ENCODE measurements at regions not wholly inside any gene's neighbourhood (a gene's known extent, or its start where the extent isn't known, plus 50 kb on each side); places are given as distances from the start of the nearest gene placed in this dataset.

DNA sequence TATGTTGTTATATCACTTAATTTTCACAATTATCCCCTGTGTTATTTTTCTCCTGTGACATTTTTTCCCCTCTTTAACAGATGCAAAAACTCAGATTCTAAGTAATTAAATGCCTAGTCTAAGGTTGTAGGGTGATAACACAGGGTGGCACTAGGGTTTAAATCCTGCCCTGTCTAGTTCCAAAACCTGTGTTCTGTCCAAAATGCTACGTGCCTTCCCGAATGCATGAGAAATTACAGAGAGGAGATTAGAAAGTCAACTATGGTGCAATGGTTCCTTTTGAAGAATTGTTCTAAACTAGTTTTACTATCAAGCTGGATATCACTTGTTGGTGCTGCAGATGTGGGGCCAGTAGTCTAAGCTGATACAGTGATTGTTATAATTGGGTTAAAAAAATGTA is 108.0 kb downstream of the DIPK2A start:
- DNase-seq: no peak

DNA sequence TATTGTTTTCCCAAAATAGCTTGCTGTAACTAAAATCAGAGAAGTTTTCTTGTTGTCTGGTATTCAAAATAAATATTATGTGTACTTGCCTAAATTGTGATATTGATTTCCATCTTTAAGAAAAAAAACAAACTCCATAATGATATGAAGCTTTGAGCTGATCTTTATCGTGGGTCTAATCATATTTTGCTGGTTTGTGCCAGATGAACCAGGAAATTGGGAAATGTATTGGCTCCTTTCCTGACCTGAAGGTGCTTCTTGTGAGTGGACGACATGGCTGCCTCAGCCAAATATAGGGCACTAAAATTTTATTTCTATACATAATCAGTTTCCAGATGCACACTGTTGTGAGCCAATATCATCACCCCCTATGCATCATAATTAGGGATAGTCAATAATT is 113.3 kb downstream of the DIPK2A start:
- DNase-seq: no peak

GRCh38 chr3:144085964-144086363 is 114.3 kb downstream of the DIPK2A start:
- DNase-seq: peak; percentile 70

DNA sequence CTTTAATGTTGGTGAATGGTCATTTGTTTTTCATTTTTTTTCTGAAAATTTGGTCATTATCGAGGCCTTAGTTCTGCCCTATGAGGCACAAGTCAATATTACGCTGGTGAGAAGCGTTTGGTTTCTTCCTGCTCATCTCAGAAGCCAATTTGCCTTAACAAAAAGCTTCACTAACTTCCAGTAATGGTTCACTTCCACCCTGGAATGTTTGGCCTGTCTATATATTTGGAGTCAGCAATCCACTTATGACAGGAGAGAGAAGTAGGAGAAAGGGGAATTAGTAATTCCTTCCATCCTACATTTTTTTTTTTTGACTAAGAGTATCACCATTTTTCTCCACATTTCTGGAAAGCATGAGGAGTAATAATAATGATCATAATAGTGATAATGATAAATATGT is 124.4 kb downstream of the DIPK2A start:
- no peak for DNase-seq

DNA sequence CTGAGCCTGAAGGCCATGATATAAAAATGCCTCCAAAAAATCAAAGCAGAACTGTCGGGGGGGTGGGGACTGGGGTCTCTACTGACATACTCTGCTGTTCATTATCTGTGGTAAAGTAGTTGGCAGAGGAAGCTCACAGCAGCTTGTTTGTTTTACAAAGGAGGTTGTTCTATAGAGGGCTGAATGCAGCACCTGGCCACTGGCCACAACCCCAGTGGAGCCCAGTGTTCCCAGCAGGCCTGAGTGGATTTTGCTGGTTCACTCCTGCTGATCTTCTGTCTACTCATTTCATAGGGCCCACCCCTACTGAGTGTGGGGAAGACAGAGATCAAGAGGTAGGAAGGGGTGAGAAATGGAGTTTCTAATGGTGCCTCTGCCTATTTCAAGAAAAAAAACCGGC is 125.5 kb downstream of the DIPK2A start:
- DNase-seq: no peak

- no peak for DNase-seq
Observed at GRCh38 chr3:144098691-144099090, 127.1 kb downstream of the DIPK2A start.

- DNase-seq: peak; percentile 50
Observed at GRCh38 chr3:144102421-144102820, 130.8 kb downstream of the DIPK2A start.

- DNase-seq: no peak
Observed at GRCh38 chr3:144104186-144104585, 132.6 kb downstream of the DIPK2A start.

DNA sequence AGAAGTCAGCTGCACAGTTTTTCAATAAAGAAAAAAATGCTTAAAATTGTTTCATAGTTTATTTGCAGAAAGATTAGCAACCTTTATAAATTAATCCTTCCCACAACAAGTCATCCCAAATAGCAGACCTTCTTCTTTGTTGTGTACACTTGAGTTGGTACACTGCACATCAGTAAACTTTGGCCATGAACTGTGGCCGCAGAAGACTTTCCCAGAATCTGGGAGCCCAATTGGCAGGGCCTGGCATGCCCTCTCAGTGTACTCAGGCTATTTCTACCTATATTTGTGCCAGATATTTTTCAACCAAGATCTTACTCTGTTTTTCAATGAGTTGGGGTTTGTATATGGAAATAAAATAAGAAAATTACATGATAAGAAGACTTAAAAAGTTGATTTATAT is 133.1 kb downstream of the DIPK2A start:
- no peak for DNase-seq

DNA sequence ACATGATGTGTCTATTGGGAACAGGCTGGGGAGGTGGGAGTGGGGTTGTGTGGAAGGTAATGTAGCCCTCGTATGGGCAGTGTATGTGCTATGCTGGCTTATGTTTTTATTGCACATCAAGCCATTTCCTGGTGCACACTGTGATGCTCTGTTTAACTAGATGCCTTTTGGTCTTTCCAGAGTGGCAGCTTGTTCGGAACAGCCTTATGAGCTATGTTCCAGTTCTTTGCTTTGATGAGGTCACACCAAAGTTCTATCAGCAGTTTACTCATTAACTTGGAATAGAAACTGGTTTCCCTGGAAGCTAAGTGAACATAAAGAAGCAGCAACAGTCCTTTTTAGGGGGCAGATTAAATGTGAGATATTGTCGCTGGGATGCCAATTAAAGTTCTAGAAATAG is 133.9 kb downstream of the DIPK2A start:
- DNase-seq: no peak

DNA sequence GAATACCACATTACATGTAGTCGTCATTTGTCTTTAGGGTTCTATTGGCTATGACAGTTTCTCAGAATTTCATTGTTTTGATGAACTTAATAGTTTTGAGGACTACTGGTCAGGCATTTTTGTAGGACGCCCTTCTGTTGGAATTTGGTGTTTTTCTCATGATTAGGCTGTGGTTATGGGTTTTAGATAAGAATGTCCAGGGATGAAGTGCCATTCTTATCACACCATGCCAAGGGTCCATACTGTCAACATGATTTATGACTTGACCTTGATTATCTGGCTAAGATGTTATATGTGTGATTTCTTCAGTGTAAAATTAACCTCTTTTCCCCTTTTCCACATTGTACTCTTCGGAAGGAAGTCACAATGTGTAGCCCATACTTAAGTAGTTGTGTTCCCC is 135.3 kb downstream of the DIPK2A start:
- no peak for DNase-seq

- DNase-seq: no peak
Observed at GRCh38 chr3:144107923-144108322, 136.3 kb downstream of the DIPK2A start.

GRCh38 chr3:144109944-144110343 is 138.3 kb downstream of the DIPK2A start:
- DNase-seq: no peak

DNA sequence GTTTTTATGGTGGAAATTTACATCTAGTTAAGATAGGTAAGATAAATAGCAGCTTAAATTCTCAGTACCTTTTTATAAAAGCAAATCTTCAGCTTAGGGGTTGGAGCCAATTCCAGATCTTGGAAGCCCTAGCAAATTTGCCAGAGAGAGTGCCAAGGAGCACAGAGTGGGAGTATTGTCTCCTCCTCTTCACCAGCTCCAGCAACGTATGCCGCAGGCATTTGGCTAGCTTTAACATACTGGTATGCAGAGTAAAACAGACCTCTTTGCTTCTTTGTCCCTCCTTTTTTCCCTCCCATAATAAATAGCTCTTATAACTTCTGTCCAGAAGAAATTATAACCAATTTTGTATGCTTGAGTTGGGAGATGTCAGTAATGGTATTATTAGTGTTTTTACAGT is 140.4 kb downstream of the DIPK2A start:
- DNase-seq: no peak

DNA sequence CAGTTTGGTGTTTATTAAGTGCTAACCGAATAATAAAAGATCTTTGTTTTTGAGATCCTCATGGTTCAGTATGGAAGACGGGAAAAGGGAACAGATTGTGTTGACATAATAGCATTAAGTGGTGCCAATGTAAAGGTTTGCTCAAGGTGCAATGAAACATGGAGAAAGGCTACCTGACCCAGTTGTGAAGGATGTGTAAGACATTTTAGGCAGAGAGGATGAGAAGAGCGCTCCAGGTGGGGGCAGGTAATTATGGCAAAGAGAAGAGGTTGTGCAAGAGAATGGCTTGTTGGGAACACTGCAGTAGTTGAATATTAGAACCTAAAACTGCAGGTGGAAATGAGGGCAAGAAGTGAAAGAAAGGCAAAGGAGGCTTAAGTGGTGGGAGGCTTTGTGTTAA is 140.8 kb downstream of the DIPK2A start:
- DNase-seq: no peak

- no peak for DNase-seq
Observed at GRCh38 chr3:144114767-144115166, 143.1 kb downstream of the DIPK2A start.

DNA sequence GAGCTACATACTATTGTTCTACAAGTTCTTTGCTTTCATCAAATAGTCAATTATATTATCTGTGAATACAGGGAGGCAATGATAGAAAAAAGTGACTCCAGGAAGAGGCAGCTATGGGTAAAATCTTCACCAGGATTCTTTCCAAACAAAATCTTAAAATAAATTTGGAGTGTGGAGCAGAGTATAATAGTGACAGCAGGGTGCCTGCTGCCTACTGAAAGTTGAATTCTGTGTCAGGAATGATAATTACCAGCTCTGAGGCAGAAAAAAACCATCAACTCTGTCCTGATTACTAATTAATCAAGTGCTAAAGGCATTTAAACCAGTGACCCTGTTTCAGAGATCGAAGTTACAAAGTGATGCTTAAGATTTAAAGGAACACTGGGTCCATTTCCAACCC is 148.0 kb downstream of the DIPK2A start:
- DNase-seq: no peak

DNA sequence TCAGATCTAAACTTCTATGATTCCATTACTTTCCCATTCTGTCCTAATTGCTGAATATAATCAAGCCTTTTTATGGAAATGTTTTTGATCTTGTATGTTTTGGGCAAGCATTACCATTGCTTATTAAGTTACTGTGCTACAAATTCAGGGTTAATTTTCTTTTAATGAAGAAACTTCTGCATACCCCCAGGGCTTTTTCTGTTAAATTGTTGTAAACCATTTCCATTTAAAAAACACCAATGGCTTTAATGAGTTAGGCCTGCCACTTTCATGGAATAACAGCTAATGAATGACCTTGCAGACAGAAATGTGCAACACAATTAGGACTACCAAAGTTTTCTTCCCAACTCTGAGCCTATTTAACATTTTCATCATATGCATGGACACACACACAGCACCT is 150.0 kb downstream of the DIPK2A start:
- DNase-seq: no peak

DNA sequence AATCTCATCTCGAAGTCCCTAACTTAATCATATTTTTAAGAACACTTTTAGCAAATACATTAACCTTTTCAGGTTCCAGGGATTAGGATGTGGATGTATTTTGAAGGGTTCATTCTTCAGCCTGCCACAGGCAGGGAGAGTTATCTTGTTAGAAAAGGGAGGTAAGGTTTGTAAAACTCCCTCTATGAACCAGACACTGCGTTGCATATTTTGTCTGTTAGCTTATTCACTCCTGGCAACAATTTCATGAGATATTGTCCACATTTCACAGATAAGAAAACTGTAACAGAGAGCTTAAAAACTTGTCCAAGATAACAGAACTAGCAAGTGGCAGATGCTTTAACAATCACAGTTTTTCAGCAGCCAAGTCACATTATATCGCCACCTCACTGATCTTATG is 155.4 kb downstream of the DIPK2A start:
- DNase-seq: no peak

DNA sequence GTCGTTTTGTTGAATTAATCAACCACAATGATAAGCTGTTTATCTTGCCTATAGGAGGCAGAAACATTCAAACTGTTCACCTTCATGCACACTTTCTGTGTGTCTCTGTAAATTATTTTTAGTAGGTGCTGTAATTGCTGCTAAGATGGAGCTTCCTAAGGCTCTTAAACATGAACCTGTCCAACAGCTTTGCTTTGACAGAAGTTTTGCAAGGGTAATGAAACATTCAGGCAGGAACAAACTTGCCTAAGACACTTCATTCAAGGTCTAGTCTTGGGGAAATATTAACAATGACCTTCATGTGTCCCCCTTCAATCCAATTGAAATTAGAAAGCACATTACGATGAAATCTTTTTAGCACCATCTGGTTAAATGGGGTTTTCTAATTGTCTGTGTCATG is 156.1 kb downstream of the DIPK2A start:
- no peak for DNase-seq

- no peak for DNase-seq
Observed at GRCh38 chr3:144128108-144128892, 156.7 kb downstream of the DIPK2A start.

GRCh38 chr3:144129536-144130214 is 158.1 kb downstream of the DIPK2A start:
- DNase-seq: no peak

DNA sequence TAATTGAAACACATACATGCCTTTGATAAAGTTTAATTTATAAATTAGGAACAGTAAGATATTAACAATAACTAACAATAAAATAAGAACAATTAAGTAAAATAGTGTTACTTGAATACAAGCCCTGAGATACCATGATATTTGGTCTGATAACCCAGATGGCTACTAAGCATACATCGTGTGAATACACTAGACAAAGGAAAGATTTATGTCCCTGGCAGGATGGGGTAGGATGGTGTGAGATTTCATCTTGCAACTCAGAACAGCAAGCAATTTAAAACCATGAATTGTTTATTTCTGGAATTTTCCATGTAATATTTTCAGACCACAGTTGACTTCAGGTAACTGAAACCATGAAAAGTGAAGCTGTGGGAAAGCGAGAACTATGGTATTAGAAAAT is 169.5 kb downstream of the DIPK2A start:
- DNase-seq: no peak

DNA sequence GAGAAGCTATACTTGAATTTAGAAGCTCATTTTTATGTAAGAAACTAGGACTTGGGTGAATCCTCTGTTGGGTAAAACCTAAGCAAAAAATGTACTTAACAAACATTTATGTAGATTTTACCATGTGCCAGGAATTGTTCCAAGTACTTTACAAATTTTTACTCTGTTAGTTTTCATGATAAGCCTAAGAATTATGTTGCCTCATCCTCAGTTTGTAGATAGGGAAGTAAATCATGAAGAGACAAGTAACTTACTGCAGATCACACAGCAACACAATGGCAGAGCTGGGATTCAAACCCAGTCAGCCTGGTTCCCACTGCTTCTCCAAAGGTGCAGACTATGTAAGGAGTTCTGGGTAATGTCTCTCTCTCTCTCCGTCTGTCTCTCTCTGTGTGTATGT is 169.9 kb downstream of the DIPK2A start:
- DNase-seq: no peak

Data from skin of body (tissue), 1 donor.